Skeletal muscle cell (primary cell): ENCODE measurements at regions not wholly inside any gene's neighbourhood (a gene's known extent, or its start where the extent isn't known, plus 50 kb on each side); places are given as distances from the start of the nearest gene placed in this dataset.

Source experiments
- DNase-seq: peaks from one replicate; pipeline ENCODE4 v3.0.0-alpha.2; 2010; ENCODE audit warnings: low read depth
- H3K4me3 ChIP-seq: 2 replicates; pipeline ENCODE4 v1.5.1; 2011; ENCODE audit warnings: low read depth, mild to moderate bottlenecking, control low read depth, low read length, moderate library complexity

- no peak for DNase-seq
- no peak overlapping the region for H3K4me3 ChIP-seq
Observed at GRCh38 chr3:153061938-153062528, 100.0 kb upstream of the RAP2B start.

- DNase-seq, result no peak
- H3K4me3 ChIP-seq, result no peak overlapping the region
Observed at GRCh38 chr3:153063337-153063736, 98.7 kb upstream of the RAP2B start.

GRCh38 chr3:153066983-153067382, 95.0 kb upstream of the RAP2B start:
- no peak overlapping the region for H3K4me3 ChIP-seq
- no peak for DNase-seq

GRCh38 chr3:153069598-153070510, 92.2 kb upstream of the RAP2B start:
- no peak overlapping the region for H3K4me3 ChIP-seq
- peak; percentile 65 for DNase-seq

GRCh38 chr3:153070511-153070868, 91.5 kb upstream of the RAP2B start:
- DNase-seq, result no peak
- H3K4me3 ChIP-seq, result no peak overlapping the region

GRCh38 chr3:153072382-153072781, 89.6 kb upstream of the RAP2B start:
- H3K4me3 ChIP-seq, result no peak overlapping the region
- DNase-seq, result no peak

- no peak for DNase-seq
- H3K4me3 ChIP-seq, result no peak overlapping the region
Observed at GRCh38 chr3:153072856-153073255, 89.2 kb upstream of the RAP2B start.

GRCh38 chr3:153073636-153074035, 88.4 kb upstream of the RAP2B start:
- H3K4me3 ChIP-seq, result no peak overlapping the region
- no peak for DNase-seq

- DNase-seq, result no peak
- no peak overlapping the region for H3K4me3 ChIP-seq
Observed at GRCh38 chr3:153078826-153079225, 83.2 kb upstream of the RAP2B start.

GRCh38 chr3:153079386-153079785, 82.6 kb upstream of the RAP2B start:
- no peak overlapping the region for H3K4me3 ChIP-seq
- no peak for DNase-seq

- no peak for DNase-seq
- no peak overlapping the region for H3K4me3 ChIP-seq
Observed at GRCh38 chr3:153080778-153081240, 81.2 kb upstream of the RAP2B start.

- no peak for DNase-seq
- no peak overlapping the region for H3K4me3 ChIP-seq
Observed at GRCh38 chr3:153084431-153084830, 77.6 kb upstream of the RAP2B start.

- DNase-seq, result peak; percentile 71
- no peak overlapping the region for H3K4me3 ChIP-seq
Observed at GRCh38 chr3:153087595-153088566, 74.1 kb upstream of the RAP2B start.

GRCh38 chr3:153089620-153090019, 72.4 kb upstream of the RAP2B start:
- DNase-seq, result no peak
- H3K4me3 ChIP-seq, result no peak overlapping the region

- no peak for DNase-seq
- no peak overlapping the region for H3K4me3 ChIP-seq
Observed at GRCh38 chr3:153090973-153091372, 71.1 kb upstream of the RAP2B start.

- DNase-seq, result no peak
- H3K4me3 ChIP-seq, result no peak overlapping the region
Observed at GRCh38 chr3:153093629-153094028, 68.4 kb upstream of the RAP2B start.

GRCh38 chr3:153094386-153094785, 67.6 kb upstream of the RAP2B start:
- DNase-seq, result no peak
- H3K4me3 ChIP-seq, result no peak overlapping the region

GRCh38 chr3:153095441-153095840, 66.6 kb upstream of the RAP2B start:
- DNase-seq, result no peak
- H3K4me3 ChIP-seq, result no peak overlapping the region

- DNase-seq, result no peak
- H3K4me3 ChIP-seq, result no peak overlapping the region
Observed at GRCh38 chr3:153096731-153097131, 65.3 kb upstream of the RAP2B start.

GRCh38 chr3:153097213-153097612, 64.8 kb upstream of the RAP2B start:
- no peak for DNase-seq
- H3K4me3 ChIP-seq, result no peak overlapping the region
